NB4 (cell line): ENCODE measurements at regions not wholly inside any gene's neighbourhood (a gene's known extent, or its start where the extent isn't known, plus 50 kb on each side); places are given as distances from the start of the nearest gene placed in this dataset.
A peak's percentile ranks its signal among the peaks of the same experiment; 100 is the strongest.

Experiments
- DNase-seq: peaks from one replicate; pipeline ENCODE4 v3.0.0; 2010; ENCODE audit warnings: low read depth
- H3K4me3 ChIP-seq: one replicate; pipeline ENCODE4 v1.5.1; 2011; ENCODE audit warnings: mild to moderate bottlenecking, low read depth, low read length, moderate library complexity
- MYC ChIP-seq: IDR thresholded peaks from 2 replicates; pipeline ENCODE4 v1.6.1; 2011; ENCODE audit warnings: low read depth, low read length
- POLR2A ChIP-seq: IDR thresholded peaks from 2 replicates; pipeline ENCODE4 v1.6.1; 2011; ENCODE audit warnings: mild to moderate bottlenecking; ENCODE audit not compliant: insufficient read length; ENCODE audit errors: extremely low read depth
- TF ChIP-seq, protein P1 (sequence below): IDR thresholded peaks from one replicate; pipeline ENCODE4 v1.5.1; 2012; ENCODE audit warnings: low read depth, low read length
- TF ChIP-seq, protein P2 (sequence below): IDR thresholded peaks from 2 replicates; pipeline ENCODE4 v1.6.1; 2011; ENCODE audit warnings: low read depth, low read length

DNA sequence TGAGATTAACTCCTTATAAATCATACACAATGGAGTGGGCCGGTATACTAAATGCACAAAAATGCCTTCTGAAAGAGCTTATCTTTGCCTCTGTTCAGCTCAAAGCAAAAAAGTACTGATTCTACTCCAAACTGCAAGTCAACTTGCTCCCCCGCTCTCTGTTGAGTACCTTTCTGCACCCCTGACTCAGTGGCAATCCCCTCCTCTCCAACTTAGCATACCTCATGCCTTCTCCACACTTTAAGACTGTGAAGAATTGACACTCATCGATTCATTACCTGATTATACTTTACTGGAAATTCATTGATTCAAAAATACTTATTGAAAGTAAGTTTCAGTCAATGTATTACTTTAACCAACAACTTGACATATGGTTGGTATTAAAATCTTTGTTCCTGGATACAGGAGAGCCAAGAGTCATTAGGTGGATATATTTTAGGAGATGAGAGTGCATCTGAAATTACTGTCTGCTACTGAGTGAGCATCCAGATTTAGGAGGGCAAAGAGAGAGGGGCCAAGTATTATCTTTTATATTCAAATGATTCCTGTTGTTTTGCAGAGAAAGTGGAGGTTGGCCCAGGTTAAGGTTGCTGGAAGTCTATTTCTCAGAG is 187.7 kb downstream of the ICOS start:
- TF ChIP-seq POLR2A (no peak), MYC (no peak)
- TF ChIP-seq, protein P1, sequence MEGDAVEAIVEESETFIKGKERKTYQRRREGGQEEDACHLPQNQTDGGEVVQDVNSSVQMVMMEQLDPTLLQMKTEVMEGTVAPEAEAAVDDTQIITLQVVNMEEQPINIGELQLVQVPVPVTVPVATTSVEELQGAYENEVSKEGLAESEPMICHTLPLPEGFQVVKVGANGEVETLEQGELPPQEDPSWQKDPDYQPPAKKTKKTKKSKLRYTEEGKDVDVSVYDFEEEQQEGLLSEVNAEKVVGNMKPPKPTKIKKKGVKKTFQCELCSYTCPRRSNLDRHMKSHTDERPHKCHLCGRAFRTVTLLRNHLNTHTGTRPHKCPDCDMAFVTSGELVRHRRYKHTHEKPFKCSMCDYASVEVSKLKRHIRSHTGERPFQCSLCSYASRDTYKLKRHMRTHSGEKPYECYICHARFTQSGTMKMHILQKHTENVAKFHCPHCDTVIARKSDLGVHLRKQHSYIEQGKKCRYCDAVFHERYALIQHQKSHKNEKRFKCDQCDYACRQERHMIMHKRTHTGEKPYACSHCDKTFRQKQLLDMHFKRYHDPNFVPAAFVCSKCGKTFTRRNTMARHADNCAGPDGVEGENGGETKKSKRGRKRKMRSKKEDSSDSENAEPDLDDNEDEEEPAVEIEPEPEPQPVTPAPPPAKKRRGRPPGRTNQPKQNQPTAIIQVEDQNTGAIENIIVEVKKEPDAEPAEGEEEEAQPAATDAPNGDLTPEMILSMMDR = no peak
- TF ChIP-seq, protein P2, sequence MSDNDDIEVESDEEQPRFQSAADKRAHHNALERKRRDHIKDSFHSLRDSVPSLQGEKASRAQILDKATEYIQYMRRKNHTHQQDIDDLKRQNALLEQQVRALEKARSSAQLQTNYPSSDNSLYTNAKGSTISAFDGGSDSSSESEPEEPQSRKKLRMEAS = no peak
- no peak overlapping the region for H3K4me3 ChIP-seq
- DNase-seq = no peak

DNA sequence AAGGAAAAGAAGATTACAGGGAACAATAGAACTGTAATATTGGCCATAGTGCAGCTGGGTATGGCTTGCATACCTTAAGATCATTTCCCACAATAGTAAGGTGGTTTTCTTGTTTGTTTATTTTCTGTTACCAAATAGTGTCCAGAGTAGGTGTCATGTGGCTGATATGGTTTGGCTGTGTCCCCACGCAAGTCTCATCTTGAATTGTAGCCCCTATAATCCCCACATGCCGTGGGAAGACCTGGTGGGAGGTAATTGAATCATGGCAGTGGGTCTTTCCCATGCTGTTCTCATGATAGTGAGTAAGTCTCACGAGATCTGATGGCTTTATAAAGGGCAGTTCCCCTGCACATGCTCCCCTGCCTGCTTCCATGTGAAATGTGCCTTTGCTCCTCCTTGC is 190.1 kb downstream of the ICOS start:
- no peak overlapping the region for H3K4me3 ChIP-seq
- TF ChIP-seq, protein P1 = no peak
- no peak for TF ChIP-seq POLR2A
- TF ChIP-seq, protein P2 = no peak
- no peak for TF ChIP-seq MYC
- DNase-seq = no peak

DNA sequence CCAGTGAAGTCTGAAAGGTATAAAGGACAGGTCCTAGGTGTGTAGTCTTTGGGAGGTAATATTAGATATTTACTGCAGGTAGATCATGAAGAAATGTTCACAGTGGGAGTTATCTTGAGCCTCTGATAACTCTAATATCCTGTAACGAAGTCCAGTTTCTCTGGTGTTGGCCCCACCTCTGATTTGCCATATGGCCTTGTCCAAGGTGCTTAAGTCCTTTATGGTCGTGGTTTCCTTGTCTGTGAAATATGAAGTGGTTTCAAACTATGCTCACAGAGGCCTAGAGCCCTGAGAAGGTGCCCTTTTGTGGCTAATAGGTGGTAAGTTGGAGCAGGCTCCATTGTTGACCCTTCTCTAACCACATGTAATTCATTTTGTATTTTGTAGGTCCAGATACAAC is 190.7 kb downstream of the ICOS start:
- peak; percentile 14 for DNase-seq
- no peak overlapping the region for H3K4me3 ChIP-seq
- TF ChIP-seq, protein P2 = no peak
- TF ChIP-seq POLR2A (no peak), MYC (no peak)
- TF ChIP-seq, protein P1 = no peak

DNA sequence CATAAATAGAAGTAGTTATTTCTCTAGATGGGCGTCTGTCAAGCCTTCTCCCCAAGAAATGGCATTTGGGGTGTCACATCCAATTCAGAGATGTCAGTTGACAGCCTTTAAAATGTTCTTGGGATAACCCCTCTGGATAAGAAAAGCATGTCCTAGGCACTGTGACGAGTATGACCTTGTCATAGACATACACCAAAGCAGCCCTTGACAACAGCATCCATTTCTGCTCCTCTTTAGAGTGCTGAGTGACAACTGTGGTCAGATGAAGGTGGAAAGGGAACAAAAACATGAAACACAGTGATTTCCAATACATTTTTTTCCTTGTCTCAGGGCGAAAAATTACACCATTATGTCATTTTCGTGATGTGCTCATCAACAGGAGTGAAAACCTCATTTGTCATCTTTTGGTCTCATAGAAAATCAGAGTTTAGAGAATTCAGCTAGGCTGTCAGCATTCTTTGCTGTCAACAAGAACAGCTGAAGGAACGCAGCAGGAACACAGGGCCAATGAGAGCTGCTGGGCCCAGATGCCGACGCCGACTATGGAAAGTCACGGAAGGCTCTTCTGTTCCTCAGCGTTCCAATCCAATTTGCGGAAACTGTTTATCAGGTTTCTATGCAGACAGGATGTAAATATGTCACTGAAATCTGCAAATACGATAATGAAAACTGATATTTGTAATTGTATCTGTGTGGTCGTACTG is 193.2 kb downstream of the ICOS start:
- no peak for DNase-seq
- TF ChIP-seq, protein P1 = no peak
- TF ChIP-seq, protein P2 = no peak
- TF ChIP-seq MYC (no peak), POLR2A (no peak)
- H3K4me3 ChIP-seq = no peak overlapping the region

DNA sequence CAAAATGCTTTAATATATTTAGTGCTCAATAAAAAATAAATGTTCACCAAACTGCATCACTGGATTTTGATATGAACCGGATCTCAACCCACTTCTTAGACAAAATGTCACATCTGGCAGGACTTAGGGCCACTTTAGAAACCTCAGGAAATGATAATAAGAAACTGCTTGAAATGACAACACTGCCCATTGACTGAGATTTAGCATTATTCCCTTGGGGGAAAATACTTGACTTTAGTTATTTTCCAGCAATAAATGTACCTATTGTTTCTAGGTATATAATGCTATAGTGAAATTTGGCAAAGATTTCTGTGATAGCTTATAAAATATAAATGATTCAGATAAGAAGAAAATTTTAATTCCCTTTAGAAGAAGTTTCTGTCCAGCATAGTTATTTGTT is 195.1 kb downstream of the ICOS start:
- DNase-seq = no peak
- no peak for TF ChIP-seq POLR2A
- TF ChIP-seq, protein P1 = no peak
- TF ChIP-seq, protein P2 = no peak
- TF ChIP-seq MYC = no peak
- no peak overlapping the region for H3K4me3 ChIP-seq
